ENCODE measurements at regions not wholly inside any gene's neighbourhood (a gene's known extent, or its start where the extent isn't known, plus 50 kb on each side); places are given as distances from the start of the nearest gene placed in this dataset.

GRCh38 chr9:86454701-86455615 lies 100.7 kb upstream of the TUT7 start:
- FAIRE-seq = no peak
- Histone ChIP-seq H3K9me3 (replicated peaks; ENCODE audit: control insufficient read depth, insufficient read depth, low read depth, low read length) (no peaks in the 10 kb centered on the region), H3K4me1 (replicated peaks in 1 of 2; ENCODE audit: control insufficient read depth in 2 of 2, insufficient read depth in 2 of 2, low read length in 2 of 2) (no peaks in the 10 kb centered on the region), H3K27ac (ENCODE audit: extremely low read depth, low read depth, low read length) (no peak overlapping the region), H4K20me1 (replicated peaks; ENCODE audit: control insufficient read depth, insufficient read depth, low read length) (no peaks in the 10 kb centered on the region), H3K9ac (ENCODE audit: insufficient read depth in 1 of 2, low read depth in 2 of 2, low read length in 2 of 2) (no peak overlapping the region), H3K4me3 (no peak overlapping the region), H3K27me3 (ENCODE audit: control insufficient read depth in 2 of 2, insufficient read depth in 2 of 2, low read length in 2 of 2) (no peaks in the 10 kb centered on the region; a peak in 1 of 5 replicates), H3K4me2 (ENCODE audit: insufficient read depth, low read length) (no peak overlapping the region), H3K9me1 (ENCODE audit: control insufficient read depth, insufficient read depth, low read length) (no peaks in the 10 kb centered on the region), H3K36me3 (ENCODE audit: control insufficient read depth, insufficient read depth, low read length) (no peaks in the 10 kb centered on the region), H3K79me2 (ENCODE audit: control insufficient read depth, insufficient read depth, low read length) (no peaks in the 10 kb centered on the region), H2AFZ (ENCODE audit: low read depth, low read length) (no peak overlapping the region)
- no TSS peak for BruUV-seq (replicated peaks)
- in situ Hi-C loops (cut with MboI) (no loop called here), intact Hi-C loops (cut with micrococcal nuclease) (no loop called here)
- no peak for ATAC-seq
- POLR2A ChIA-PET = interaction anchor here (0.7 kb wide), 1 partner anchor 1927 kb away, joined by 3 read pairs; no protein-coding TSS in a partner anchor
- CTCF ChIA-PET (ENCODE audit: low intra/inter-chr PET ratio) = no interaction called here
- 0% methylated on average over 5 of the region's 7 CpGs for whole genome bisulfite sequencing (ENCODE audit: insufficient coverage, low coverage, missing lambda C conversion rate)
- DNase-seq (ENCODE audit: extremely low read depth in 1 of 4, low spot score in 3 of 4) = no peak
- no peak for TF ChIP-seq MLLT1 (IDR thresholded peaks at IDR 0.05)
- TF ChIP-seq ZNF518B (CRISPR knock-in tag; IDR thresholded peaks at IDR 0.05) = no peak
- no peak for TF ChIP-seq SFPQ (IDR thresholded peaks at IDR 0.05; ENCODE audit: low read depth, low read length)
- TF ChIP-seq ZNF124 (CRISPR knock-in tag; IDR thresholded peaks at IDR 0.05) = no peak
- no peak for TF ChIP-seq CEBPZ (IDR thresholded peaks at IDR 0.05; ENCODE audit: borderline replicate concordance, low read depth, low read length)
- no peak for TF ChIP-seq ZNF280A (IDR thresholded peaks at IDR 0.05; ENCODE audit: low read depth, partially characterized antibody)
- no peak for TF ChIP-seq FOXJ2 (tag; IDR thresholded peaks at IDR 0.05)

Measured in K562 (cell line).